SK-N-MC (cell line): ENCODE measurements at regions not wholly inside any gene's neighbourhood (a gene's known extent, or its start where the extent isn't known, plus 50 kb on each side); places are given as distances from the start of the nearest gene placed in this dataset.

Source experiments
- EZH2 ChIP-seq: fragments of 200-600 bp; sonication (generic); IDR thresholded peaks from one replicate; pipeline ENCODE4 v1.6.1; 2017; ENCODE audit warnings: antibody characterized with exemption
- POLR2AphosphoS5 ChIP-seq: IDR thresholded peaks from 2 replicates; pipeline ENCODE4 v1.6.1; 2012; ENCODE audit warnings: mild to moderate bottlenecking, low read depth, low read length, borderline replicate concordance

DNA sequence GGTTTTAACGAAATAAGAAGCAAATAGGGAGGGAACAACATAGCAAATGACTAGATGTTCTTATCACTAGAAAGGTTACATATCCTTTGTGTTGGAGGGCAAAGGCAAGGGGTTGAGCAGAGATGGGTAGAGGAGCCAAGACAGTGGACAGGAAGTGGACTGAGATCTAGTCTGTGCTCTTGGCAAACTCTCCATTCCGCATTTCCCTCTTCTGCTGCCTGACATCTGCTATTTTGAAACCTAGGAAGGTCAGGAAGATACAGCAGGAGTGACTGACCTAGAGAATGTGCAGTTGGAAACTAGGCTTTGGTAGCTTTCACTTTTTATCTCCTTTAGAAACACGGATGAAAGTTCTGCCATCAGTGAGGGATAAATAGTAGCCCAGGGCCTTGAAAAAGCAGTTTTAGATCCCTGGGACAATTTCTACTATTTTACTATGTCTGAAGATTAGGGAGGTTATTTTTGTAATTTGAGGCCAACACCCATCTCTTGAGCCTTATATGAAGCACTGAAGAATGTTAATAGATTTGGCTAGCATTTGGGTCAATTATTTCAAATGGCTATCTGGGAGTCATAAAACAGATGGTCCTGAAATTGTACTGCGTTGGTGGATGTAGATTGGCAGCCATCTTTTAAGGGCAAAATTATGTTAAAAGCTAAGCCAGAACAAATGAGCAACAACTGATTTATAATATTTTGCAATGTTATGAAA lies 410.3 kb downstream of the PCNX1 start:
- no peak for TF ChIP-seq EZH2
- TF ChIP-seq POLR2AphosphoS5 = no peak
